Stimulated activated CD8-positive, alpha-beta memory T cell treated with anti-CD3 and anti-CD28 coated beads, Interleukin-12 subunit alpha, Interleukin-12 subunit beta, amount 100 ng/mL, for 24 hours (primary cell): ENCODE measurements at regions not wholly inside any gene's neighbourhood (a gene's known extent, or its start where the extent isn't known, plus 50 kb on each side); places are given as distances from the start of the nearest gene placed in this dataset.
A peak's percentile ranks its signal among the peaks of the same experiment; 100 is the strongest.

Experiments used
- DNase-seq: peaks from one replicate; pipeline ENCODE4 v3.0.0-alpha.2; 2020; ENCODE audit errors: extremely low read depth

DNA sequence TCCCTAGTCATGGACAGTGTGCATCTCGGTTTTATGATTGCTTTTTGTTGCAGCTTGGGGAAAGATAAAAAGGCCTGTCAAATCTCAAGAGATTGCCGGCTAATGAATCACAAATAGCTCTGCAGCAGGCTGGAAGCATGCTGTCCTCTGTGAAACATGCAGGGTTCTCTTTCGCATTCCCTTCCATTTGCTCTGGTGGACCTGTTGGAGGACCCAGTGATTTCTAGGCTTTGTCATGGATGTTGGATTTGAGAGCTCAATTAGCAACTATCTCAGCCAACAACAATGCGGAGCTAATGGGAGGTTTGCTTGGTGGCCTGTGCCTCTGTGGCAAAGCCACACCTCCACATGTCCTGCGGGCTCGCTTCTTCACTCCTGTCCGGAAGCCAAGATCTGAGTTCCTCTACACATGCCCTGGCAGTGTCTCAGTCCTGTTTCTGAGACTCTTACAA is 418.1 kb upstream of the ARGLU1 start:
- no peak for DNase-seq

GRCh38 chr13:106985481-106985880 is 417.5 kb upstream of the ARGLU1 start:
- DNase-seq = no peak

- DNase-seq = no peak
Measured at GRCh38 chr13:106981051-106981450, 413.1 kb upstream of the ARGLU1 start.

DNA sequence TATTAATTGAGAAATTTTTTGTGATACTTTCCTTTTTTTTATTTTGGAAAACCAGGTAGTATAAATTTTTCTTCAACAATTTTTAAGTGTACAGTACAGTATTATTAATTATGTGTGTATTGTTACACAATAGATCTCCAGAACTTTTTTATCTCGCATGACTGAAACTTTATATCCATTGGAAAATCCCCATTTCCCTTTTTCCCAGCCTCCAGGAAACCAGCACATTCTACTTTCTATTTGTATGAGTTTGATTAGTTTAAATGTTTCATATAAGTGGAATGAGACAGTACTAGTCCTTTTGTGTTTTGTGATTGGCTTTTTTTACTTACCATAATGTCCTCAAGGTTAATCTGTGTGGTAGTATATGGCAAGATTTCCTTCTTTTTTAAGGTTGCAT is 399.5 kb upstream of the ARGLU1 start:
- DNase-seq = no peak

GRCh38 chr13:106963151-106963550 is 395.2 kb upstream of the ARGLU1 start:
- no peak for DNase-seq

- DNase-seq = no peak
Measured at GRCh38 chr13:106961651-106962050, 393.7 kb upstream of the ARGLU1 start.

GRCh38 chr13:106961216-106961615 is 393.3 kb upstream of the ARGLU1 start:
- DNase-seq = no peak

GRCh38 chr13:106958621-106959048 is 390.7 kb upstream of the ARGLU1 start:
- no peak for DNase-seq

DNA sequence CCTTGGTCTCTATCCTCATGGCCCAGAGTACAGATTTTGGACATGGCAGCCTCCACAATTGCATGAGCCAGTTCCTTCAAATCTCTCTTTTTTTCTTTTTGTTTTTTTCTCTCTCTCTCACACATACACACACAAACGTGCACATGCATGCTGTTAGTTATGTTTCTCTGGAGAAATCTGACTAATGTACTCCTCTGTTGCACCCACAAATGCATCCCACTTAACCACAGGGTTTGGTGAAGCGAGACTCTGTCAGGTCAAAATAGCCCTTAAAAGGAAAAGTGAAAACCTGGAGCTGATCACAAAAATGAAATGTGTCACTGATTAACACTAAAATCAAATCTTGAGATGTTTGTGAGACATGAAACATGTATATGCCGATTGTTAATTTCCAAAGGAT is 374.6 kb upstream of the ARGLU1 start:
- no peak for DNase-seq

DNA sequence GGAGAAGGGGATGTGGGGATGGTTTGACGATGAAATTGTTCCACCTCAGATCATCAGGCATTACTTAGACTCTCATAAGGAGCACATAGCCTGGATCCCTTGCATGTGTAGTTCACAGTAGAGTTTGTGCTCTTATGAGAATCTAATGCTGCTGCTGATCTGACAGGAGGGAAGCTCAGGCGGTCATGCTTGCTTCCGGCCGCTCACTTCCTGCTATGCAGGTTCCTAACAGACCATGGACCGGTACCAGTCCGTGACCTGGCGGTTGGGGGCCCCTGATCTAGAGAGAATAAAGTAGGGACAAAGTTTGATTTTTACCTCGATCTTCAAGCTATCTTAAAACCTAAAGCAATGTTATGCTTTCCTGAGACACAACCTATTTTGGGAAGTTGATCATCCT is 373.8 kb upstream of the ARGLU1 start:
- DNase-seq = no peak

- no peak for DNase-seq
Measured at GRCh38 chr13:106927421-106927820, 359.5 kb upstream of the ARGLU1 start.

GRCh38 chr13:106922384-106922783 is 354.4 kb upstream of the ARGLU1 start:
- DNase-seq = no peak

DNA sequence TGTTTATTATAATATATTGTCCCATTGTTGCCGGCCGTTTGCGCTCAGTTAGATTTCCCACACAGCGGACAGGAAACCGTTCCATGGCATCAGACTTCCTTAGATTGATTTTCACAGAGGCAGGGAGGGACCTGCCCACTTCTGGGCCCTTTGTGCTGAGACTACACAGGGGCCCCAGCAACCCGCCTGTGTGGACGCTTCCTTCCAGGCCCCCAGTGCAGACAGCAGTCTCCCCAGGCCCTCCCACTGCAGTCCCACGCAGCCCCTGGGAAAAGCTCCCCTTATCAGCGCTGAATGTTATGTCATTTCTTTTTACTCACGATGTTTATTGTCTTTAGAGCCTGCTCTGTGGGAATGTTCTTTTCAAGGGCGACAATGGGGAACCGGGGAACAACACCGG is 351.7 kb upstream of the ARGLU1 start:
- no peak for DNase-seq

DNA sequence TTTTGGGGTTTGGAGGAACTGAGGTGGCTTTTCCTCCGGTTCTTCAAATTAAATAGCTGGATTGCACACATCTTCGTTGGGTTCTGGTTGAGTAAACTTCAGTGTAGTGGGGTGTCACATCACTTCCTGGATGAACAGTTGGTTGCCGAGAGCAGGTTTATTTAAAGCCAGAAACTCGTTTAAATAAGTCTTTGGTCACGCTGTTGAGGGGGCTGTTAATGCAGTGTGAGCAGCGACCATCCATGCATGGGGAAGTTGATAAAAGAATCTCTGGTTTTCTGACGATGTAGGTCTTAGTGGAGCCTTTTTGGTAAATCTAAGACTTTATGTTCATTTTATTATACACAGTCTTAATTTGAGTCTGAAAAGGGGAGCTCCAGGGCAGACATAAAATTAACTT is 351.2 kb upstream of the ARGLU1 start:
- no peak for DNase-seq

GRCh38 chr13:106918557-106918860 is 350.6 kb upstream of the ARGLU1 start:
- DNase-seq = no peak

GRCh38 chr13:106917673-106918556 is 350.0 kb upstream of the ARGLU1 start:
- DNase-seq = peak; percentile 16

- no peak for DNase-seq
Measured at GRCh38 chr13:106917024-106917571, 349.2 kb upstream of the ARGLU1 start.

DNA sequence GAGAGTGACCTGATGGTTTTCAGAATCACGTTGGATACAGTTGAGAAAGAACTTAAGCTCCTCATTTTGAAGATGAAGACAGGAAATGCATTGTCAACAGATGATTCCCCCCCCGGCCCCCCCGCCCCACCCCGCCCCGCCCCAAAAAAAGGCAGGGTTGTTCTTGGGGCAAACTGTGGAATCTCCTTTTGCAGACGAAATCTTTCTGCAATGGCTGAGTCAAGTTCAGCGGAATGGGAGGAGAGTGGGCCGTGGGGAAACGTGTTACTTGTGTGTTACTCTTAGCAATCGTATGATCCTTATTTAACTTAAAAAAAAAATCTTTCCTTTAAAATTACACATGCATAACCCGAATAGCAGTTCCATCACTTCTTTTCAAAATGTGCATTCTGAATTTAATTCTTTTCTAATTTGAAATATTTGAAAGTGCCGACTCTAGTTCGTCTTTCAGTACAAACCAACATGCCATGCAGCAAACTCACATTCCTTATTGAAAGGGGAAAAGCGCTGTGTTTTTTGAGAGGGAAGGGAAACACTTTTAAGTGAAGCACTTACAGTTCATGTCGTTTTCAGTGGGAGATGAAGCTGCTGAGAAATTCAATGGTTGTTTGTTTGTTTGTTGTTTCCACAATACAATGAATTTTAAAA is 348.5 kb upstream of the ARGLU1 start:
- no peak for DNase-seq

GRCh38 chr13:106915146-106915545 is 347.2 kb upstream of the ARGLU1 start:
- DNase-seq = no peak

GRCh38 chr13:106911627-106912026 is 343.7 kb upstream of the ARGLU1 start:
- no peak for DNase-seq

DNA sequence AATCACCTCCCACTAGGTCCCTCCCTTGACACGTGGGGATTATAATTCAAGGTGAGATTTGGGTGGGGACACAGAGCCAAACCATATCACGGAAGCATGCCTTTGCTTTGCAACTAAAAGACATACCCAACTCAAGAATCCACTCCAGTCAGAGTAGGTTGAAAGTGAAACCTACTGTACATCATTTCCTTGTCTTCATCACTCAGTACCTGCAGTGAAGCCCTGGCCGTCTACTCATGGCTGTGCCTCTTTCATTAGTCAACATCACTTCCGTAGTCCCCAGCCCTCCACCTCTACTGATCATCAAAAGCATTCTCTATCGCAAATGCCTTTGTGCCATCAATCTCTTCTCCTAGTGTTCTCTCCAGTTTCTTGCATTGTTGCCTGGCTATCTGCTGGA is 343.1 kb upstream of the ARGLU1 start:
- DNase-seq = no peak

DNA sequence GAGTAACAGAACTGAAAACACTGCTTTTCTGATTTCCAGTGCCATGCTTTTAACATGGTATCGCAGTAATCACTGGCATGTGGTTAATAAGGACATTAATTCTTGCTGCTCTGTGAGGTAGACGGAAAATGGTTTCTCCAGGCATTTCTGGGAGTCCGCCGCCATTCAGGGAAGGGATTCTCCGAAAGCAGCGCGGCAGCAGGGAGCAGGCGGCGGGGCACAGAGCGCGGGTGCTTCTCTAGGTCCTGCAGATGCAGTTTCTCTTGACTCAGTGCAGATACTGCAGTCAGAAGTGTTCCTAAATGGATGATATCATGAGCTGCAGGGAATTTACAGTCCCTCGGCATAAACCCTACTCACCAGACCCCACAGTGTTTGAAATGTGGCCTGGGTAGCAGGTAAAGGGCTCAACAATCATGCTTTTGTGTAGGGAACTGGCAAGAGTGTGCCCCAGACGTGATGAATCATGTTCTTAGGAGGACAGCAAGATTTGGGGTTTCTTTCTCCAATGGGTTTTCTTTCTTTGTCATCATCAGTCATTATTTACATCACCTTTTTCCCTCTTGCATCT is 338.6 kb upstream of the ARGLU1 start:
- DNase-seq = no peak
